H4 (cell line): ENCODE measurements at regions not wholly inside any gene's neighbourhood (a gene's known extent, or its start where the extent isn't known, plus 50 kb on each side); places are given as distances from the start of the nearest gene placed in this dataset.
"Not testable (repeated sequence)": the region's sequence is repeated elsewhere in the genome, so short reads cannot be mapped to it uniquely, and the experiment has no call there.

Experiments
- DNase-seq: peaks from one replicate; pipeline ENCODE4 v3.0.0-alpha.2; 2015; ENCODE audit warnings: low spot score

DNA sequence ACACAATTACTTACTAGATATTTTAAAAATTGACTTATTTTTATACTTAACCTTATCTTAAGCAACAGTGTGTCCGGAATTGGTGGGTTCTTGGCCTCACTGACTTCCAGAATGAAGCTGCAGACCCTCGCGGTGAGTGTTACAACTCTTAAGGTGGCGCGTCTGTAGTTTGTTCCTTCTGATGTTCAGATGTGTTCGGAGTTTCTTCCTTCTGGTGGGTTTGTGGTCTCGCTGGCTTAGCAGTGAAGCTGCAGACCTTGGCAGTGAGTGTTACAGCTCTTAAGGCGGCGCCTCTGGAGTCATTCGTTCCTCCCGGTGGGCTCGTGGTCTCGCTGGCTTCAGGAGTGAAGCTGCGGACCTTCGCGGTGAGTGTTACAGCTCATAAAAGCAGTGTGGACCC, 322.5 kb upstream of the CITED2 start:
- DNase-seq = not testable (repeated sequence)

DNA sequence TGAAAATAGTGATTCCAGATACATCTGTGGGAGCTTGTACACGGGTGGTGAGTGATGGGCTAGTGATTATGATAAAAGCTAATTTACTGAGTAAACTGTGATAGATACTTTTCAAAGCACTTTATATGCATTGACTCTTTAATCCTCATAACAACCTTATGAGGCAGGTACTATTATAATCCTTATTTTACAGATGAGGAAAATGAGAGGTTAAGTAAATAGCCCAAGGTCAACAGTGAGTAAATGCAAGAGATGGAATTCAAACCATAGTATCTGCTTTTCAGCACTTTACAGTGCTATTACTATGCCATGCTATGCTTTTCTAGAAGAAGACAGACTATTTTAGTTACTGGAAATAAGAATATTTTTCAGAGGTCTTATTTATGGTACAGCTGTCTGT, 320.9 kb upstream of the CITED2 start:
- DNase-seq = no peak

DNA sequence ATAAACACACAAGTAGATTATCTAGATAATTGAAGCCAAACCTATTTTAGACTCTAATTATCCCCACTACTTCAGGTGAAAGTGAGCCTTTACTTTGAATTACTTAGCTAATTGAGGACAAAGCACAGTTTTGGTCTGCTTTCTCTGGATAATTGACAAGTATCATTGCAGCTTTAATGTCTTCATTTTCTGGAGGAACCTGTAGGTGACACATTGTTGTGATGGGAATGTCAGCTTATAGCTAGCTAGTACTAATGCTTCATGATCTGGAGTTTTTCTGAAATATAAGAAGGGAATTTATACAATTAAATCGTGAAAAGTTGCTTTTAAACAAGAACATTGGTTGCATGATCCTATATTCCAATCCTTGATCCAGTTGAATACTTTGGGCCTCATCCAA, 319.3 kb upstream of the CITED2 start:
- no peak for DNase-seq

DNA sequence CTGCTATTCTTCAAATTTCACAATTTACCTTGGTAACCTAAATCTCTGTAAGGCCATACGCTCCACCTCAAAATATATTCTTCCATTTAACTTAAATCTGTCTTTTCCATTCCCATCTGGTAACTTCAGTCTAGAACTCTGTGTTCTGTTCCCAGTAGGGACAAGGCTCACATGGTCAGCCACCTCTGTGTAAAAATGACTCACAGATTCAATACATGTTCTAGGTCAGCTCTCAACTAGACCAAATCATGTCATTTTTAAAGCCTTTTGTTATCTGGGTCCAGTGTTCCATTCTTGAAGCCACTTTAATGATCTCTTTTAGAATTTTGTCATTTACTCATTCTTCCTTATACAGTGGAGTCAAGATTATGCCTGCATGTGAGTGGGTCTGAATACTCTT, 315.6 kb upstream of the CITED2 start:
- no peak for DNase-seq

DNA sequence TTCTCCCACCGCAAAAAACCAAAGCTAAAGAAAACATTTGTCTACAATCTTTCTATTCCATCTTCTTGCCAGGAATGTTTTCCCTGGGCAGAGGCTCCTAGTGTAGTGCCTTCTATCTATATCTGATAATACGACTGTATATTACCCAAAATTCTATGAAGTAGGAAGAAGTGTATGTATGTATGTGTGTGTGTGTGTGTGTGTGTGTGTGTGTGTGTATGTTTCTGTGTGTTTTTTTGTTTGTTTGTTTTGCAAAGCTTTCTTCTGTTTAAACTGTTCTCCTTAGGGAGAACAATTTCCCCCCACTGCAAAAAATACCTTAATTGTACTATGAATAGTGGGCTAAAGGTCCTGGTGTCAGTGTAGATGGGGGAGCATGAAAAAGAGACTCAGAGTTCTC, 312.6 kb upstream of the CITED2 start:
- DNase-seq = no peak

DNA sequence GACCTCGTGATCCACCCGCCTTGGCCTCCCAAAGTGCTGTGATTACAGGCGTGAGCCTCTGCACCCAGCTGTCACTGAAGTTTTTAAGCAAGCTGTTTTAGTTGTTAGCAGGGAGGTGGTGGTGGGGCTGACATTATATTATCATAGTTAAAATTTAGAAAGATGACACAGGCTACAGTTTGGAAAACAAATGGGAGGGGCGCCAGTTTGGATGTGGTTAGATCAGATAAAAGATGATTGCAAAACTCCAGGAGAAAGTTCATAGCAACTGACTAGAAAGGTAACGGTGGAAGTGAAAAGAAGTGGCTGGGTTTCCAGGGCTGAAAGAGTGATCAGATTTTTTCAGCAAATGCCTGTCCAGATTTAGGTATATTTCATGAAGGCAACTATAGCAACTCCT, 311.9 kb upstream of the CITED2 start:
- no peak for DNase-seq

DNA sequence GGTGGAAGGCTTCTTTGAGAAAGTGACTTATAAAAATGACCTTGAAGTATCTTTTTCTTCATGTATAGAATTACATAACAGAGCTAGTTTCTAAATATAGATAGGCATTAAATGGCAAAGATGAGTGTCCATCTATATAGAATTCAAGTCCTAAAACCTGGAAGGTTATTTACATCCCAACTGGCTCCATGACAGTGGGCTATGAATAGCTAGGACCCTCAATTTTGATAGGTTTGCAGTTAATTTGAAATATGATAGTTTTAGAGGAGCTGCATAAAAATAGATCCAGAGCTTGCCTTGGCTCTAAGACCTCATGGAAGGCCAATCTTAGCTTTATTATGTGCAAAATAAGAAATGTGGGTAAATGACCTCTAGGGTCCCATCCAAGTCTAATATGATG, 310.6 kb upstream of the CITED2 start:
- DNase-seq = no peak

DNA sequence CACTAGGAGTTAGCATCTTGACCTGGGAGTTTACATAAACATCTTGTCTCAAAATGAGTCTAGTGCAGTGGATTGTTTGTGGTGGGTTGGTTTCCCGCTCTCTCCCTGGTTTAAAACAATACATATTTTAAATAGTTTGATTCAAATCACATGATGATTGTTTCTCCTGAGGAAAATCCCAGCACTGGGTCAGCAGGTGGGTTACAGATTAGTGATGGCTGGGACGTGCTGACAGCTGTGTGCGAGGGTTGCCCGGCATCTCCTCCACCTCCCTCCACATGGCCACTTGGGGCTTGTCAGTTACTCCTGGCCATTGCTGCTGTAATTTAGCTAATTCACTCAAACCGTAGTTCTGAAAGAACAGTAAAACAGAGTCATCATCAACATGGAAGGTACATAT, 306.4 kb upstream of the CITED2 start:
- DNase-seq = no peak

DNA sequence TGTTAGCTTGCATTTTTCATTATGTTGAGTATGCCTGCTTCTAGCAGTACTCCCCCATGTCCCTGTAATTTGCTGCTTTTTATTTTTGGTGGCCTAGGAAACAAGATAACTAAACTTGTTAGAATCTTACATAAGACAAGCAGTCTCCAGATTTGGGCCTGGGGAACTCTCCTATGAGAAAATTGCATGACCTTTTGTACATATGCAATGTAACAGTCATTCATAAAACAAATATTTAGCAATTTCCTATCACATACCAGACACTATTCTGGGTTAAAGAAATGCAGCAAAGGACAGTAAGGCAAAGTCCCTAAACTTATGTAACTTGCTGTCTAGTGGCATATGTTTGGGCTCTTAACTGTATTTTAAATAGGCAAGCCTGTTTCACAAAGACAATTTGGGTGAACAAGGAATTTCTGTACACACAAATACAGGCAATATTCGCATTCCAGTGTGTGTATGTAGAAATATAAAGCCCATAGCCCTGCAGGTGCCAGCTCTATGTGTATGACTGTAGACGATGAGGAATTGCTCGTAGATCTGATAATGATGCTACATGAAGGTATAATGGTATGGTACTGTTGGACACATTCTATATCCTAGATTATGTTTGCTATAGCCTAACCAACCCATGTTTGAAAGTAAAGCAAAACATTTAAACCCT, 305.2 kb upstream of the CITED2 start:
- DNase-seq = no peak

DNA sequence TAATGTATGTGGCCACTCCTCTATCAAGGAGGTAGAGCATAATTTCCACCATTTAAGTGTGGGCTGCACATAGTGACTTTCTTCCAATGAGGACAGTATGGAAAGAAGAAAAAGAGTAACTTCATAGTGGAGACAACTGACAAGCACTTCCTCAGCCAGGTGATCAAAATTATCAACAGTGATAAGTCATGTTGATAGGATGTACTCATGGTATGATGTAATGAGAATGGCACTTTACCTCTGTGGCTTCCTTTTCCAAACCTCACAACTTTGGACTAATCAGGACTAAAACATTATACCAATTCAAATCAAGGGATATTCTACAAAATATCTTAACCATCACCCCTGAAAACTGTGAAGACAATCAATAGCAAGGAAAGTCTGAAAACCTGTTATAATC, 302.3 kb upstream of the CITED2 start:
- DNase-seq = no peak

DNA sequence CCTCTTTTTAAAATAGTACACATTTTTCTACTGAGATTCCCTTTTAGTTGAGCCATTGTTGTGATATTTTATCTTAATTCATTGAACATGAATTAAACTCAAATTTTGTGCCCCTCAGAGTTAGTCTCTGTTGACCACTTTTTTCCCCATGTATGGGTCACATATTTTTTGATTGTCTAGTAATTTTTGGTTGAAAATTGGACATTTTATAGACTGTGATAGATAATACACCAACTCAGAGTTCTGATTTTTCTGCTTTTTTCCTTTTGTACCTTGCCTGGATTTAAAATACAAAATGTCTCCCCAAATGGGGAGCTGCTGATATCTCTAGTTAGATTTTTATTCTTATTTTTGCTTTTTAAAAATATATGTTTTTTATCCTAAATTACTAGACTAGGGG, 291.8 kb upstream of the CITED2 start:
- DNase-seq = no peak

DNA sequence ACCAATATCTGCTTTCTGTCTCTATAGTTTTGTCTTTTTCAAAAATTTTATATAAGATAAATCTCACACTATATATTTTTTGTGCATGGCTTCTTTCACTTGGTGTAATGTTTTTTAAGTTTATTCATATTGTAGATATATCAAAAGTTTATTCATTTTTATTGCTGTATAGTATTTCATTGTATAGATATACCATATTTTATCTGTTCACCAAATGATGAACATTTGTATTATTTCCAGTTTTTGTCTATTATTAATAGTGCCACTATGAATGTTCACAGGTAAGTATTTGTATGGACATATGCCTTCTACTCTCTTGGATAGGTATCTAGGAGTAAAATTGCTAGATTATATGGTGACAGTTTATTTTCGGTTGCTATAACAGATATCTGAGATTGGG, 289.5 kb upstream of the CITED2 start:
- DNase-seq = no peak

DNA sequence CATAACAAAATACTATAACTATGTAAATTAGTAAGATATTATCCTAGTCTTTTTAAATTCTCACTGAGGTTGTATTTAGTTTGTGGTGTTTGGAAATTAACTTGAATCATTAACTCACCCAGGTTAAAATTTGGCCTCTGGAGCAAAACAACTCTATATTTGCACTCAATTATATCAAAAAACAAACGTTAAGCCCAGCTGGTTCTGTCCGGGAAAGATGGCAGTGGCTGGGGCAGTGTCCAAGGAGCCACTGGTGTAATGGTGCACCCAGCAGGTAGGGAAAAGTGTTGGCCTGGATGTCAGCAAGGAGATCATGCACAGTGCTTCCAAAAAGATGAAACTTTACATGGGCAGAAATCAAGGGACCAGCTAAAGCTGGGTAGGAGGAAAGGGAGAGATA, 285.3 kb upstream of the CITED2 start:
- DNase-seq = no peak

DNA sequence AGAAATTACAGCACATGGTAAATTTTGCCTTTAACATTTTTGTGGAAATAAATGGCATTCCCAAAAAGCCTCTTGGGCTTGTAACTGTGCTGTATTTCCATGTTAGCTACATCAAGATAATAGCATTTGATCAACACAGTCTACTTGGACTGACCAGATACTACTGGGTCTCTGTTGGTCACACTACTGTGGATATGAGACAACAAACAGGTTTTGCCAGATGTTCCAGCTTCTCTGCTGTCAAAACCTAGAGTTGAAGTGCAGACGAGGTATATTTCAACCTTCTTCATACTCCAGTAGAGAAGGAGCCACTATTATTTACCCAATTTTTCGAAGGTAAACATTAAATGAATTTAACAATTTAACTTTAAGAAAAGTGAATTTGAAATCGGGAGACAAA, 284.7 kb upstream of the CITED2 start:
- DNase-seq = no peak

DNA sequence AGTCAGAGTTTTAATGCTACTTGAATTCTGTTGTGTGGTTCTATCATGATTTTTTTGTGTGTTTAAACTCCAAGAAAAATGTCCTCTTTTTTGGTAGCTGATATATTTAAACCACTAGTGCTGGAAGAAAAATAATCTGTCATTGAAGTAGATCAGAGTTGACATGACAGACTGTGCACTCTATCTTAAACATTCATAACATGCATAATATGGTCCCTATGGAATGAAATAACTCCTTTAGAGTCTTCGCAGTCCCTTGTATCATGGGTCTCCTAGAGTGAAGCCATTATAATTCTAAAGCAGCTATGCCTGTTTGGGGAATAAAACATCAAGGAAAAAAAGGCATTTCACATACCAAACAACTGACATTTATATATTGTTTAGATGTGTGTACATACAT, 282.7 kb upstream of the CITED2 start:
- DNase-seq = no peak

DNA sequence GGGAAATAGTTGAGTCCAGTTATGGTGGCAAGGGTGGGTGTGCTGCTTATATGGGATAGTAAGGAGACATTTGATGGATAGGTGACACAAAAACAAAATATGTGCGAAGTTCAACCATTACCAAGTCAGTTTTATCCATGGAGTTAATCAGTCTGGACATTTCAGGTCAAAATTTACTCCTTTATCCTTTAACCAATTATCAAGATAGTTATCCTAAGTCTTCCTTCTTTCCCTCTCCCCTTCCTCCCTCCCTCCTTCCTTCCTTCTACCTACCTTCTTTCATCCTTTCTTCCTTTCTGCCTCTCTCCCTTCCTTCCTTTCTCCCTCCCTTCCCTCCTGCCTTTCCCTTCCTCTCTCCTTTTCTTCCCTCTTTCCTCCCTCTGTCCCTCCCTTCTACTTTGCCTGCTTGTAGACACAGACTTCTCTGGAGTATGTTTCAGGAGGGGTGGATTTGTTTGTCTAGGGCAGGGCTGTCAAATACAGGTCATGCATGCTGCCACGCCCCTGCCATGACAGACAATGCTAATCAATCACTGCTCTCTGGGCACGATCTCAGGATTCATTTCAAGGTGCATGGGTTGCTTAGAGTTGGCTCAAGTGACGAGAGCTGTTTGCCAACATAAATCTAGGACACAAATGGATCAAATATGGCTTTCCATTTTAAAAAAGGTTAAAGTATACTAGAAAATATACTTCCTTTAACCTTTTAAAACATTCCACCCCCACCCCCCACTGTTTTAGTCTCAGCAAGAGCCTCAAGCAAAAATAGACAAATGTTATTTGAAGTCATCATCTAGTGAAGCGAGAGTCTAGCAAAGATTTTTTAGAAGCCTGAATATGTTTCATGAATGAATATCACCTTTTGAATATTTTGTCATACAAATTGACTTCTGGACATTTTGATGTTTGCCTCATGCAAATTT, 281.6 kb upstream of the CITED2 start:
- no peak for DNase-seq

DNA sequence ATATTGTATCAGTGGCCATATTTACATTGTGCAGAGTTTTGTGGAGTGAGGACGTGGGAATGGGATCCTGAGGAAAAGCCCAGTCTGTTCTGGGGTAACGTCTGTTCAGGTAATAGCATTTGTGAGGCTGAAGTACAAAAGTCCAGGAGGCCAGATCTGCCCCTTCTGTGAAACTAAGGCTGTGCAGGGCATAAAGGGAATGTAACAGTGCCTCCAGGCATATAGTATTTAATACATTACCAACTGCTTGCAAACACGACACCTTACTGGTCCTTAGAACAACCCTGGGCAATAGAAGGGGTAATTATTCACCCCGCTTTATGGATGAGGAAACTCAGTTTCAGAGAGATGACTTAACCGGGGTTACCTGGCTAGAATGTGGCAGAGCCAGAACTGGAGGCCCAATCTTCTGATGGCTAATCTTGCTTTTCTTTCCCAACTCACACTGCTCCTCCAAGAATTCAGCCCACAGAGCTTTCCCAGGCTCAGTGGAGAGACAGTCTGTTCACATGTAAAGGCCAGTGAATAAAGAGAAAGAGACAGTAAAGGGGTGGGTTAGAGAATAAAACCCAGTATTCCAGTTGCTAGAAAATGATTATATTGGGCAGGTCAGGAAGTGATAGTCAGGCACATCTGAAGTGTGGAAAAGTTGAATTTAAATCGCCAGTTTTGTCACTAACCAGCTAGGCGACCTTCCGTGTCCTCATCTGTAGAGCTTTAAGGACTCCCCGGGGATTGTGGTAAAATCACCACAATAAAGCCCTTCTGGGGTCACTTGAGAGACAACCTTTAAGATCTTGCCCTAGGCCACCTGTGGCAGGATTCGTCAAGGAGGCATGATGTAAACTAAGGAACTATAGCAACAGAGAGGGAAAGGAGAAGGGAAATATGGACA, 280.7 kb upstream of the CITED2 start:
- DNase-seq = no peak

DNA sequence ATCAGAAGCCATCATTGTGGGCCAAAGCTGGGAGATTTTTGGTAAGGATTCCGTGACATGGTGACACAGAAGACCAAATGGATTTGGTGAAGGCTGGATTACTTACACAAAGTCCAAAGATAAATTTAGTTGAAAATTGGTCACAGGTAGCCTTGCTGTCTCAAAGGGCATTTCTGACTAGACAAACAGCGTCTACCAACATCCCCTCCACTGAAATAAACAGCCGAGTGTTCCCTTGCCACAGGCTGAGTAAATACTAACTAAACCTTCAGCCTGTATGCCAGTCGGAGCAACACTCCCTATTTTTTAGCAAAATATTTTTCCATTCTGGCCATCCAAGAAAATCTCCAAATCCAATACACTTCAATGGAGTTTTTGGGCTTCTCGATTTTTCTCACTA, 279.9 kb upstream of the CITED2 start:
- no peak for DNase-seq

DNA sequence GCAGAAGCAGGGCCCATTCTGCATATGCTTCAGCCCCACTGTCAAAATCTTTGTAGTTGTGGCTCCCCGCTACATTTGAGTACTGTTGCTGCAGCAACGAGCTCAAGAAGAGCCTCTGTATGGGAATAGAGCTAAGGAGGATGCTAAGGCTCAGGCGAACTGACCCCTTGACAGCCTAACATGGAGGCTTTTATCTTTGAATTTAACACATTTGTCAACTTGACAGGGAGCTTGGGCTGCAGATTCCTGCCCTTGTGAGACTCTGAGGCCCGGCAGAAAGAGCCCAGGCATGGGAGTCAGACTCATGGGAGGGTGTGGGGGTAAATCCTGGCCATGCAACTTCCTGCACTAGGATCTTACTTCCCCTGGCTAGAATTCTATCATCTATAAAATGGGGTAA, 278.7 kb upstream of the CITED2 start:
- DNase-seq = no peak

DNA sequence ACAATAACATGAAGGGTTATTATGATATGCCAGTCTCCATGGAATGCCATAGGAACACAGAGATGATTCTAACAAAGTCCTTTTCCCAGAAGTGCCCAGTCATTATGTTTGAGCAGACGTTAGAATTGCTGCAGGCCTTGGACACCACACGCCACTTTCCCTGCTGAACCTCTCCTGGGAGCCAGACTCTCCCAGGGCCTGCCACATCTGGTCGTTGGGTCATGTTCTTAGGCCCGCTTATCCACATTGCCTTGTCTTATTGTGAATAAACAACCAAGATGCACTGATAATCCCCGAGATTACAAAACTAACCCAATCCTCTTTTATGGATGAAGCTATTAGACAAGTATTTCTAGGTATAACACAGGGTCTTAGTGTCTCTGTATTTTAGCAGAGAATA, 276.5 kb upstream of the CITED2 start:
- no peak for DNase-seq

DNA sequence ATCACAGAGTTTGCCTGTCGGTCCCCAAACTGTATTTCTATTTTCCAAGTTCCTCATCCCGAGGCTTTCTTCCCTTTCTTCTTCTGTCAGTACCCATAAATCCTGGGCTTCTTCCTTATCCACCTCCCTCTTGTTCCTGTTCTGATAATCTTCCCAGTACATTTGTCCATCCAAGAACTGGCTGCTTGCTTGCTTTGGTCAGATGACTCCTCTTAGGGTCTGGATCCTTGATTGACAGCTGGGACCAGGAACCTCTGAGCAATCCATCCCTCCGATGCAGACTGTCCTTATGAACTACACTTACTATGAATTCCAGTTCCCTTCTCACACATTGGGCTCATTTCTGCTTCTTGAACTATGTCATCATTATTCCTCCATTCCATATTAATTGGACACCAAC, 275.3 kb upstream of the CITED2 start:
- DNase-seq = no peak

DNA sequence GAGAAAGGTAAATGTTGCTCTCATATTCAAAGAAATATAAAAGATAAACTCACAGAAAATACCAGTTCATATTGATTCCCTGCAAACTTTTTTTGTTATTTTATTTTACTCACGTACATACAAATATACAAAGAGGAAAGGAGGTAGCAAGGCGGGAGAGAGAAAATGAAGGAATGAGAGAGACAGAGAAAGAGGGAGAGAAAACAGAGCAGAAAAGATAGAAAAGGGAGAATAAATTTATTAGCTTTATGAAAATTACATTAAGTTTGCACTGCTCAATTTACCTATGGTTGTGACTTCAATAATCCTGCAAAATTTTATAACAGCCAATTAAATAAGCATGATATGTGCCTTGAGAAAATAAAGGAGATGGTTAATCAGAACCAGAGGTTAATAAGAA, 274.7 kb upstream of the CITED2 start:
- DNase-seq = no peak
